B cell (primary cell): ENCODE measurements at regions not wholly inside any gene's neighbourhood (a gene's known extent, or its start where the extent isn't known, plus 50 kb on each side); places are given as distances from the start of the nearest gene placed in this dataset.

Experiments used
- CTCF ChIP-seq: fragments of 200-600 bp; IDR thresholded peaks from one replicate; pipeline ENCODE4 v1.8.0; 2022; ENCODE audit warnings: antibody characterized with exemption, mild to moderate bottlenecking
- EZH2 ChIP-seq: IDR thresholded peaks from 2 replicates; pipeline ENCODE4 v1.6.1; 2012; ENCODE audit warnings: borderline replicate concordance, low read depth, mild to moderate bottlenecking, moderate library complexity, low read length; ENCODE audit not compliant: insufficient read depth, poor library complexity, severe bottlenecking

GRCh38 chr2:128781585-128782385, 463.1 kb upstream of the HS6ST1 start:
- TF ChIP-seq CTCF = no peak
- TF ChIP-seq EZH2 = no peak
